ENCODE measurements at regions not wholly inside any gene's neighbourhood (a gene's known extent, or its start where the extent isn't known, plus 50 kb on each side); places are given as distances from the start of the nearest gene placed in this dataset.

DNA sequence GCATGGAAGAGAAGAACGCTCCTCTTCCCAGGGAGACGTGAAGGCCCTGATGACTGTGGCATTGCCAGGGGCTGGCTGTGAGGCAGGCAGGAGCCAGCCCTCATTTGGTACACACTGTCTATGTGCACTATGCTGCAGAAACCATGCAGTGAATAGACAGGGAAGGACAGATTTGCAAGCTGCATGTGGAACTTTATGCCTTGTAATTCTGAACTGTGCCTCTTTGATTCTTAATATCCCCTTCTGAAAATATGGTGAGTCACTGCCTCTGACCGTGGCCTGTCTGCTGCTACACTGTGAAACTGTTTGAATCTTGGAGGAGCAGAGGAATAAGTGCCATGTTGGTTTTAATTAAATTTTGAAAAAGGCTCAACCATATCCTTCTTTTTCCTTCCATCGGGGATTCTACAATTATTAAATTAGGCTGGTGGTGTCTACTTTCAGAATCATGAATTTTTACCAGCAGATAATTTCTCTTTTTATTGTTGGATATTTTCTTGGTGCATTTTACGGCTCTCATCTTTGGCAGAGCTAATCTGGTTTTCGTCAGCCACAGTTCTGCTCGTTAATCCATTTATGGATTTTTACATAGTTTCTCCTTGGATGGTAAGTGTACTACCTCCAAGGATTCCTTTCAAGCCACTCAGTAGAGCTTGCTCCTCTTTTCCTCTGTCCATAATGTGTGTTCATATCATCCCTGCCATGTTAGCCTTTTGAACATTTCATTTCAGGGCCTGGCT, 301.0 kb upstream of the SLC35B3 start:
- DNase-seq (ENCODE audit: low read depth in 6 of 9, low spot score in 9 of 9), result no peak
- H3K4me3 ChIP-seq (ENCODE audit: low read length in 2 of 2), result no peak overlapping the region
- H3K36me3 ChIP-seq (ENCODE audit: control insufficient read depth in 2 of 2, insufficient read depth in 2 of 2, low read length in 1 of 2), result no peaks in the 10 kb centered on the region
- WGBS, result 87% methylated on average over 7 of the region's 7 CpGs
- H3K4me1 ChIP-seq (ENCODE audit: control insufficient read depth in 2 of 2, insufficient read depth in 2 of 2, low read length in 2 of 2), result no peaks in the 10 kb centered on the region
- H3K27me3 ChIP-seq (ENCODE audit: control insufficient read depth in 2 of 2, insufficient read depth in 1 of 2, low read length in 1 of 2), result no peaks in the 10 kb centered on the region
- no peak overlapping the region for H3K27ac ChIP-seq (ENCODE audit: low read depth in 1 of 2, low read length in 1 of 2)
- no peaks in the 10 kb centered on the region for H3K9me3 ChIP-seq (ENCODE audit: control insufficient read depth in 2 of 2, insufficient read depth in 1 of 2, low read length in 1 of 2)

DNA sequence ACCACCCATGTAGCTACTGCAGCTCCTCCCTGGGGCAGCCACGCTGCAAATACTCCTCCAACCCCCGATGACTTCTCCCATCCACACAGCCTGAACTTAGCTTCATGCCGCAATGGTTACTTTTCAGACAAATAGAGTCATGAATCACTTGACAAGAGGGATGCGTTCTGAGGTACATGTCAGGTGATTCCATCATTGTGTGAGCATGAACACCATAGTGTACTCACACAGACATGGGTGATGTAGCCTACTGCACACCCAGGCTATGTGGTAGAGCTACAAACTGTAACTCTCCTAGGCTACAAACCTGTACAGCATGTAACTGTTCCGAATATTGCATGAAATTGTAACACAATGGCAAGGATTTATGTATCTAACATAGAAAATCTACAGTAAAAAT, 298.5 kb upstream of the SLC35B3 start:
- Histone ChIP-seq H3K27ac (ENCODE audit: low read depth in 1 of 2, low read length in 1 of 2) (no peak overlapping the region), H3K27me3 (ENCODE audit: control insufficient read depth in 2 of 2, insufficient read depth in 1 of 2, low read length in 1 of 2) (no peaks in the 10 kb centered on the region), H3K9me3 (ENCODE audit: control insufficient read depth in 2 of 2, insufficient read depth in 1 of 2, low read length in 1 of 2) (no peaks in the 10 kb centered on the region), H3K4me3 (ENCODE audit: low read length in 2 of 2) (no peak overlapping the region), H3K4me1 (ENCODE audit: control insufficient read depth in 2 of 2, insufficient read depth in 2 of 2, low read length in 2 of 2) (no peaks in the 10 kb centered on the region), H3K36me3 (ENCODE audit: control insufficient read depth in 2 of 2, insufficient read depth in 2 of 2, low read length in 1 of 2) (no peaks in the 10 kb centered on the region)
- DNase-seq (ENCODE audit: low read depth in 6 of 9, low spot score in 9 of 9), result no peak
- 94% methylated on average over 5 of the region's 5 CpGs for WGBS

DNA sequence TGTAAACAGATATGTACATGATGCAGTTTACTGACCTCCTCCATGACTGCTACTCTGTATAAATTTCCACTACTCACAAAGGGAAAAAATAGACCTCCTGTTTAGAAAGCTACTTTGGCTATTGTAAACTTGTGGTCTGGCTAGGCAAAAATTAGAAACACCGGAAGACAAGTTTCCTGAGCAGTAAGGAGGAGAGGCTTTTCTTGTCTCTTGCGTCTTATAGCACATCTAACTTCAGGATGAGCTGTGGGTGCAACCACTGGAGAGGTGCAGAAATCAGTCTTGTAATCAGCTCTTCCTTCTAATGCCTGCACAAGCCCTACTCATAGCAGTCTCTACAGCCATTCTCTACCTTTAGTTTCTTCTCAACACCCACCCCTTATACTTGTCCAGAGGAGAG, 296.5 kb upstream of the SLC35B3 start:
- 30% methylated on average over 2 of the region's 2 CpGs for WGBS
- H3K27ac ChIP-seq (ENCODE audit: low read depth in 1 of 2, low read length in 1 of 2), result no peak overlapping the region
- H3K27me3 ChIP-seq (ENCODE audit: control insufficient read depth in 2 of 2, insufficient read depth in 1 of 2, low read length in 1 of 2), result no peaks in the 10 kb centered on the region
- H3K36me3 ChIP-seq (ENCODE audit: control insufficient read depth in 2 of 2, insufficient read depth in 2 of 2, low read length in 1 of 2), result no peaks in the 10 kb centered on the region
- H3K9me3 ChIP-seq (ENCODE audit: control insufficient read depth in 2 of 2, insufficient read depth in 1 of 2, low read length in 1 of 2), result no peaks in the 10 kb centered on the region
- H3K4me1 ChIP-seq (ENCODE audit: control insufficient read depth in 2 of 2, insufficient read depth in 2 of 2, low read length in 2 of 2), result no peaks in the 10 kb centered on the region
- H3K4me3 ChIP-seq (ENCODE audit: low read length in 2 of 2), result no peak overlapping the region
- DNase-seq (ENCODE audit: low read depth in 6 of 9, low spot score in 9 of 9), result peak in 1 of 9 donors; percentile 4

DNA sequence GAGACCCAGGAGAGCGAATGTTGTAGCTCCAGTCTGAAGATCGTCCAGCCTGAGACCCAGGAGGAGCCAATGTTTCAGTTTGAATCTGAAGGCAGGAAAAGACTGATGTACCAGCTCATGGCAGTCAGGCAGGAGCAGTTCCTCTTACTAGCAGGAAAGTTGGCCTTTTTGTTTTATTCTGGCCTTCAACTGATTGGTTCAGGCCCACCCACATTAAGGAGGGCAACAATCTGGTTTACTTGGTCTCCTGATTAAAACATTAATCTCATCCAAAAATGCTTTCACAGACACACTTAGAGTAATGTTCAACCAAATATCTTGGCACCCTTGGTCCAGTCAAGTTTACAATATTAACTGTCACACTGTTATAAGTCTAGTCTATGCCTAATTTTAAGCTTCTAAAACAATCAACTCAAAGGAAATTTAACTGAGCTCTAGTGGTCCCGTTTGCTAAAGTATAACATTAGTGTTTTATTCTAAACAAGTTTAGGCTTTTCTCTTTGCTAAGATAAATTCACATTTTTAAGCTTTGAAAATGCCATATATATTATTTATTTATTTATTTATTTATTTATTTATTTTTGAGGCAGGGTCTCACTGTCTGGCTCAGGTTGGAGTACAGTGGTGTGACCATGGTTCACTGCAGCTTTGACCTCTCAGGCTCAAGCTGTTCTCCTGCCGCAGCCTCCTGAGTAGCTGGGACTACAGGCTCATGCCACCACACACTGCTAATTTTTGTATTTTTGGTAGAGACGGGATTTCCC, 275.5 kb upstream of the SLC35B3 start:
- no peaks in the 10 kb centered on the region for H3K27me3 ChIP-seq (ENCODE audit: control insufficient read depth in 2 of 2, insufficient read depth in 1 of 2, low read length in 1 of 2)
- DNase-seq (ENCODE audit: low read depth in 6 of 9, low spot score in 9 of 9), result no peak
- no peaks in the 10 kb centered on the region for H3K36me3 ChIP-seq (ENCODE audit: control insufficient read depth in 2 of 2, insufficient read depth in 2 of 2, low read length in 1 of 2)
- H3K4me1 ChIP-seq (ENCODE audit: control insufficient read depth in 2 of 2, insufficient read depth in 2 of 2, low read length in 2 of 2), result no peaks in the 10 kb centered on the region
- no peak overlapping the region for H3K27ac ChIP-seq (ENCODE audit: low read depth in 1 of 2, low read length in 1 of 2)
- no peaks in the 10 kb centered on the region for H3K9me3 ChIP-seq (ENCODE audit: control insufficient read depth in 2 of 2, insufficient read depth in 1 of 2, low read length in 1 of 2)
- no peak overlapping the region for H3K4me3 ChIP-seq (ENCODE audit: low read length in 2 of 2)
- 77% methylated on average over 5 of the region's 5 CpGs for WGBS

DNA sequence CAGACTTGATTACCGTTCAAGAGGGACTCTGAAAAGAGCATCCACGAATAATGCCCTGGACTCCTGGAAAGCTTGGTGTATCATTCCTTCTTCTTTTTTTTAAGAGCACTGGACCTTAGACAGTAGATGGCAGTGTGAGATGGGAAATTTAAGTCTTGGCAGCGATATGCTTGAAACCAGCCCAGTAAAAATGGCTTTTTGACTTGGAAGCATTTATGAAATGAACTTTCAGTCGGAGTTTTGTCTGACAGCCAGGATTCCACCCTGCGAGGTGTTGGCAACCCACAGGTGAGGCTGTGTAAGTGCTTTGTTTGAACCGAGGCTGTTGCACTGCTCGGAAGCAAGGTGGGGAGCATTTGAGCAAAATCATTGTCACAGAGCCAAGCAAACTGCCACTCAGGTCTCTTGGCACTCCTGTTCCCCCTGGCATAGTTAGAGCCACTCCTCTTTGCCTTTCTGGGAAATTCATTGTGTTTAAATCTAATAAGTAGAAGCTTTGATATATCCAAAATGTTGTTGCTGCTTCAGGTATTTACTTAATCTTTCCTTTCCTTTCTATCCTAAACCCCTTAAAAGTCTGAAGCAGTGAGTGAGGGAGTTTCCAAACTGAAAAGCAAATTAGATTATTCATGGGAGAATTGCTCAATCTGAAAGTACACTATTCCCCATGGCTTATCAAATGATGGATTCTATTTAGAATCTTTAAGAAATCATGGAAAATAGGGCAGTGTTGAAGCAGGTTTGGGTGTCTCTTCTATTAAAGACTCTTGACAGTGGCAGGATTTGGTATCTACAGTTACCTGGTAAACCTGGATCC, 272.8 kb upstream of the SLC35B3 start:
- 37% methylated on average over 7 of the region's 7 CpGs for WGBS
- H3K36me3 ChIP-seq (ENCODE audit: control insufficient read depth in 2 of 2, insufficient read depth in 2 of 2, low read length in 1 of 2), result no peaks in the 10 kb centered on the region
- DNase-seq (ENCODE audit: low read depth in 6 of 9, low spot score in 9 of 9), result peak in 1 of 9 donors; percentile 12
- H3K4me3 ChIP-seq (ENCODE audit: low read length in 2 of 2), result no peak overlapping the region
- no peak overlapping the region for H3K27ac ChIP-seq (ENCODE audit: low read depth in 1 of 2, low read length in 1 of 2)
- H3K9me3 ChIP-seq (ENCODE audit: control insufficient read depth in 2 of 2, insufficient read depth in 1 of 2, low read length in 1 of 2), result no peaks in the 10 kb centered on the region
- no peaks in the 10 kb centered on the region for H3K4me1 ChIP-seq (ENCODE audit: control insufficient read depth in 2 of 2, insufficient read depth in 2 of 2, low read length in 2 of 2)
- no peaks in the 10 kb centered on the region for H3K27me3 ChIP-seq (ENCODE audit: control insufficient read depth in 2 of 2, insufficient read depth in 1 of 2, low read length in 1 of 2)

DNA sequence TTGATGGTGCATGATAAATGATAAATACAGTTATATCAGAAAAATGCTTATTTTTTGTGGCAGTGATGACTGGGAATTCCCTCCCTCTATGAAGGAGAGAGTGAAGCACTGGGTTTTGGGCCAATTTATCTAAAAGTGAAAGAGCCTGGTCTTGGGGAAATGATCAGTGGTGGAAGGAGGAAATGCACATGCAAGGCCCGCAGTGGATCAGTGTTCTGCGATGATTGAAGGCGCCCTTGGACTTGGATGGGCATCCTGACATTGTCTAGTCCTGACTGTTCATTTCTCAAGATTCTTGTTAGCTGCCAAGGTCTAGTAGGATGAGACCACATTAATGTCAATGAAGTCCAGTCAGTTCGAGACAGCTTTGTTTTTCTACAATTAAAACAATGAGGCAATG, 272.0 kb upstream of the SLC35B3 start:
- Histone ChIP-seq H3K4me1 (ENCODE audit: control insufficient read depth in 2 of 2, insufficient read depth in 2 of 2, low read length in 2 of 2) (no peaks in the 10 kb centered on the region), H3K27ac (ENCODE audit: low read depth in 1 of 2, low read length in 1 of 2) (no peak overlapping the region), H3K9me3 (ENCODE audit: control insufficient read depth in 2 of 2, insufficient read depth in 1 of 2, low read length in 1 of 2) (no peaks in the 10 kb centered on the region), H3K4me3 (ENCODE audit: low read length in 2 of 2) (no peak overlapping the region), H3K36me3 (ENCODE audit: control insufficient read depth in 2 of 2, insufficient read depth in 2 of 2, low read length in 1 of 2) (no peaks in the 10 kb centered on the region), H3K27me3 (ENCODE audit: control insufficient read depth in 2 of 2, insufficient read depth in 1 of 2, low read length in 1 of 2) (no peaks in the 10 kb centered on the region)
- DNase-seq (ENCODE audit: low read depth in 6 of 9, low spot score in 9 of 9), result no peak
- 87% methylated on average over 4 of the region's 4 CpGs for WGBS

DNA sequence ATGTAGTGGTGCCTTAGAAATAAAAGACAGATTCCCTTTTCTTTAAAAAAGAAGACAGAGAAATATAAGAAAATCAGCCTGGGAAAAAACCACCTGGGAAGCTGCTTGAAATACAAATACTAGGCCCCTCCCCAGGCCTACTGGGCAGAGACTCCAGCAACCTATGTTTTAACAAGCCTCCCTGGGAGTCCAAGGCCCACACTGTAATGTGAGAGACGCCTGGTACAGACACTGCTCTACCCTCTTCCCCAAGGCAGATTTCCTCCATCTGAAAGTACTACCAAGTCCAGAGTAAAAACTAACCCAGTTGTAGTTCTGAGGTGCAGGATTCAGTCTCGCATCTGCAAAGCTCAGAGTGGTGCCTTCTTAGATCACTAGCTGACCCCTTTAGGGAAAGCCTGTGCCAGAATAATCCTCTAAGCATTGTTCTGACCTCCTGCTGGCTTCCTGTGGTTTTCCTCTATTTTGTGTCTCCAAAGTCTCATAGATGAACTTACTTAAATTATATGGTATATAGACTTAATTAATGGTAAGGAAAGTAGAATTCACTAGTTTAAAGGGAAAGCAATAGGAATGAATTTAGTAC, 270.2 kb upstream of the SLC35B3 start:
- 43% methylated on average over 2 of the region's 2 CpGs for WGBS
- no peak overlapping the region for H3K27ac ChIP-seq (ENCODE audit: low read depth in 1 of 2, low read length in 1 of 2)
- H3K36me3 ChIP-seq (ENCODE audit: control insufficient read depth in 2 of 2, insufficient read depth in 2 of 2, low read length in 1 of 2), result no peaks in the 10 kb centered on the region
- H3K27me3 ChIP-seq (ENCODE audit: control insufficient read depth in 2 of 2, insufficient read depth in 1 of 2, low read length in 1 of 2), result no peaks in the 10 kb centered on the region
- H3K9me3 ChIP-seq (ENCODE audit: control insufficient read depth in 2 of 2, insufficient read depth in 1 of 2, low read length in 1 of 2), result no peaks in the 10 kb centered on the region
- no peaks in the 10 kb centered on the region for H3K4me1 ChIP-seq (ENCODE audit: control insufficient read depth in 2 of 2, insufficient read depth in 2 of 2, low read length in 2 of 2)
- no peak overlapping the region for H3K4me3 ChIP-seq (ENCODE audit: low read length in 2 of 2)
- no peak for DNase-seq (ENCODE audit: low read depth in 6 of 9, low spot score in 9 of 9)

DNA sequence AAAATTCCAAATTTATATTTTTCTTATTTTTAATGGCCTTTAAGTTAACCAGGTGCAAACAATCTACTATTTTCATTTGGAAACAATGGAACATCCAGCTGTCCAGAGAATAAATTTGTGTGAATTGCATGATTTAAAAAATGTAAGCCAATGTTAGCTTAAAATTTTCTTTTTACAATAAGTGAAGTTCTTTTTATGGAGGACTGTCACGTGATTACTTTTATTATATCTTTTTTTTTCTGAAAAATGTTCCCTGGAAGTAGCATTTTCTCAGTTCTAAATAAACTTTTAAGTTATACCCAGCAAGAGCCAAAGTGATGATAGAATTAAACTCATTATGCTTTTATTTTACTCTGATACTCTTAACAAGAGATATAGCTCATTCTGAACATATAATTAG, 267.7 kb upstream of the SLC35B3 start:
- H3K9me3 ChIP-seq (ENCODE audit: control insufficient read depth in 2 of 2, insufficient read depth in 1 of 2, low read length in 1 of 2), result no peaks in the 10 kb centered on the region
- 90% methylated on average over 1 of the region's 1 CpG for WGBS
- no peak for DNase-seq (ENCODE audit: low read depth in 6 of 9, low spot score in 9 of 9)
- no peaks in the 10 kb centered on the region for H3K4me1 ChIP-seq (ENCODE audit: control insufficient read depth in 2 of 2, insufficient read depth in 2 of 2, low read length in 2 of 2)
- no peaks in the 10 kb centered on the region for H3K36me3 ChIP-seq (ENCODE audit: control insufficient read depth in 2 of 2, insufficient read depth in 2 of 2, low read length in 1 of 2)
- H3K27ac ChIP-seq (ENCODE audit: low read depth in 1 of 2, low read length in 1 of 2), result no peak overlapping the region
- no peaks in the 10 kb centered on the region for H3K27me3 ChIP-seq (ENCODE audit: control insufficient read depth in 2 of 2, insufficient read depth in 1 of 2, low read length in 1 of 2)
- no peak overlapping the region for H3K4me3 ChIP-seq (ENCODE audit: low read length in 2 of 2)

DNA sequence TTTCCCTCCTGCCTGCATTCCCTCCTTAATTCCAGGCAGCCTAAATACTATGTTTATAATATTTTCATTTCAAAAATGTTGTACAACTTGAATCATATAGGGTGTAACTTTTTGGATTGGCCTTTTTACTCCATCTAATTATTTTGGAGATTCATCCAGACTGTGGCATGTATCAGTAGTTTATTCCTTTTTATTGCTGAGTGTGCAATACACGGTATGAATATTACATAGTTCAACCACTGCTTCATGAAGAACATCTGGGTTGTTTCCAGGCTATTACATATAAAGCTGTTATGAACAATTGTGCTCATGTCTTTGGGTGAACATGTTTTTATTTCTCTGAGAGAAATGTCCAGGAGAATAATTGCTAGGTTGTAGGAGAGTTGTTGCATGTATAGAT, 253.5 kb upstream of the SLC35B3 start:
- Histone ChIP-seq H3K27ac (ENCODE audit: low read depth in 1 of 2, low read length in 1 of 2) (no peak overlapping the region), H3K9me3 (ENCODE audit: control insufficient read depth in 2 of 2, insufficient read depth in 1 of 2, low read length in 1 of 2) (peaks cover 1 to 8% of the 10 kb centered on the region in 2 donors), H3K27me3 (ENCODE audit: control insufficient read depth in 2 of 2, insufficient read depth in 1 of 2, low read length in 1 of 2) (no peaks in the 10 kb centered on the region), H3K36me3 (ENCODE audit: control insufficient read depth in 2 of 2, insufficient read depth in 2 of 2, low read length in 1 of 2) (no peaks in the 10 kb centered on the region), H3K4me1 (ENCODE audit: control insufficient read depth in 2 of 2, insufficient read depth in 2 of 2, low read length in 2 of 2) (no peaks in the 10 kb centered on the region), H3K4me3 (ENCODE audit: low read length in 2 of 2) (no peak overlapping the region)
- 93% methylated on average over 1 of the region's 1 CpG for WGBS
- no peak for DNase-seq (ENCODE audit: low read depth in 6 of 9, low spot score in 9 of 9)

Measured in thymus (tissue), 11 donors.